Activated gamma-delta T cell treated with anti-CD3 and anti-CD28 coated beads, Interleukin-2, amount 50 U/mL, for 16 hours (primary cell): ENCODE measurements at regions not wholly inside any gene's neighbourhood (a gene's known extent, or its start where the extent isn't known, plus 50 kb on each side); places are given as distances from the start of the nearest gene placed in this dataset.

Experiments used
- DNase-seq: peaks from one replicate; pipeline ENCODE4 v3.0.0-alpha.2; 2020; ENCODE audit warnings: low read depth

DNA sequence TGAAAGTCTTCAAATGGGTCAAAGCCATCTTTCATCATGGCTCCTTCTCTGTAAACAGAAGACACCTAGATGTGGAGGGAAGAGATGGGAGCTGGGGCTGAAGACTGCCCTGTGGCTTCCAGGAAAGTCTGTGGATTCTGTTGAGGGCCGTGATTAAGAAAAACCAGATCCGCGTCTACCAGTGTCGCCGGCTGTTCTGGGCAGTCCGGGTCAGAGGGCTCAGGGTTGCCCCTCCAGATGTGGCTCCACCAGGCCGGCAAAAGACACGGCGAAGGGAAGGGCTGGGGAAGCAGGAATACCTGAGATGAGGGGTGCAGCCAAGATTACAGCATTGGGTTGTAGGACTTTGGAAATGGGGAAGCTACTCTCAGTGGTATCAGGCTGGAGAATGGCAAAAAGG lies 162.6 kb downstream of the RHOU start:
- no peak for DNase-seq

DNA sequence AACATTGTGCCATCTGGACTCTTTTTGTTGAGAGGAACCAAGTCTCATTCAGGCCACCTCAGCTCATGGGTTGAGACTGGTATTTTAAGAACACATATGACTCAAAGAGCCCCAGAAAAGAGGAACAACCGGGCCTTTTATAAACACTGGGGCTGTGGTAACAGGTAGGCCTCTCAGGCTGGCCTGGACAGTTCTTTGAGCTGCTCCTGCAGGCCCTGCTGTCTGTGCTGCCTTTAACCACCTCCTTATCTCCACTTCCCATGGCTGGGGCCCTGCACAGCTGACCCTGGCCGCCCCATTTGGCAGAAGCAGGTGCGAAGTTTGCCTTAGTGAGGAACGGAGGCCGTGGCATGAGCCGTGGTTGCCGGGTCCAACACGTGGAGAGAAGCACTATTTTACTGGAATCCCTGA lies 163.3 kb downstream of the RHOU start:
- DNase-seq, result no peak

DNA sequence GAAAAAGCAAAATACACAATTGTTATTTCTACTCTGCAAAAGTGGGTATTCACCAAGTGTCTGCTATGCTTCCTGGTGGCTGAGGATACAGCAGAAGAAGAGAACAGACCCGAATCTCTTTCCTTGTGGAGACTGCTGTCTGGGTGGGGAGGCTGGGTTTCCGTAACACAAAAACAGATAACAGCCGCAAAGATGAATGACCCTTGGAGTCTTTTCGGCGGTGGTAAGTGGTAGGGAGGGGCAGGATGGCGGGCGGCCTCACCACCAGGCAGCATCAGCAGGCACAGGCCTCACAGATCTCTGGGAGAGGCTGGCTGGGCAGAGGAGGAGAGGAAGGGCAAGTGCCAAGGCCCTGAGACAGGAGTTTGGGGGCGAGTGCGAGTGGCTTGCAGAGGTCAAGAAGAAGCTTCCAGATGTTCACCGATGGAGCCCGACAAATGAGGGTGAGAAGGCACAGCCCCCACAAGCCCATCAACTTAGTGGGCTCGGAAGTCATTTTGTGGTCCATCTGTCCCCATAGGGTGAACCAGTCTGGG lies 164.2 kb downstream of the RHOU start:
- no peak for DNase-seq

DNA sequence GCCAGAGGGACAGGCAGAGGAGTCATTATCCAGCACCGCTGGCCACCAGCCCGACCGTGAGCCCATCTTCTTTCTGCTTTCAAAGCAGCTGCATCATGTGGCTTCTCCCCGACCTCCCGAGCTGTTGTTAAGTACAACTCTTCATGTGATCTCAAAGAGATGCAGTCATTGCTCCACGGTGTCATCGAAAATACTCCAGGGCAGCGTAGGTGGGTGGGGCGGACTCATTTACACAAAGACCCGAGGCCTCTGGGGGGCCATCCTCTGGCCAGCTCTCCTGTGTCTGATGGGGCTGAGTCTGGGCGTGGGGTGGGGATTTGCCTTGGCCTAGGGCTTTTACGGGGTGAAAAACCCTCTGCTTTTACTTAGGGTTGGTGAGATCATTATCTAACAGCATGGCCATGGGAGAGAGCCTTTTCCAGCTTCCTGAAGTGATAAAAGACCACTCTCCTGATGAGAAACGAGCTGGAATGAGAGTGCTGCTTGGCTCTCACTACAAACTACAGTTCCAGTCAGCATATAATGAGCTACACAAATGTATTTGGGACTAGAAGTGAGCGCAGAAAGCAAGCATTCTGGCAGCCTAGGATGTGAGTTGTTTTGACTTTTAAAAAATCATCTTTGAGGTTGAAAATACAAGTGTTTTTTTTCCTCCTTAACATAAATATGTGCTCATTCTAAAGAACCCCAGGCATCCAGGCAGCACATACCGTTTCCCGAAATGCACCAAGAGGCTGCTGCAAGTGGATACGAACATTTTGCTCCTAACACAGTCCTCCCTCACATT lies 165.0 kb downstream of the RHOU start:
- DNase-seq, result no peak

DNA sequence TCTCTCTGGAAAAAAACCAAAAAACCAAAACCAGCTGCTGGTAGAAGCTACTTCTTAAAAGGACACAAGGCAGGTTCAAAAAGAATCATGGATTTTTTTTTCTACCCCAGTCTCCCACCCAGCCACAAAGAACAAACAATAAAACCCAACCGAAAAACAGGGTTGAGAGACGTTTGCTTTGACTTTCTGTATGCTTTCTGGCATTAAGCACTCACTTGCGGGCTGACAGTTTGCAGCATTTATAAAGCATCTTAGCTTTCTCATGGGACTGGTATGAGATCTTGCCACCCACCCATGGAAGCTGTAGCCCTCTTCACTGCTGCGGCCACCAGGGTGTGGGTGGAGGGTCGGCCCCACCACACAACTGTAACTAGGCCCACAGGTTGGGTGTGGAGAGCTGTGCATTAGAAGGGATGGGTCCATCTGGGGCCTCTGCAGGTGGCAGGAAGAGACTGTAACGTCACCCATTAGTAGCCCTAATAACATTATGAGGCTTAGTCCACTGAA lies 165.7 kb downstream of the RHOU start:
- no peak for DNase-seq

DNA sequence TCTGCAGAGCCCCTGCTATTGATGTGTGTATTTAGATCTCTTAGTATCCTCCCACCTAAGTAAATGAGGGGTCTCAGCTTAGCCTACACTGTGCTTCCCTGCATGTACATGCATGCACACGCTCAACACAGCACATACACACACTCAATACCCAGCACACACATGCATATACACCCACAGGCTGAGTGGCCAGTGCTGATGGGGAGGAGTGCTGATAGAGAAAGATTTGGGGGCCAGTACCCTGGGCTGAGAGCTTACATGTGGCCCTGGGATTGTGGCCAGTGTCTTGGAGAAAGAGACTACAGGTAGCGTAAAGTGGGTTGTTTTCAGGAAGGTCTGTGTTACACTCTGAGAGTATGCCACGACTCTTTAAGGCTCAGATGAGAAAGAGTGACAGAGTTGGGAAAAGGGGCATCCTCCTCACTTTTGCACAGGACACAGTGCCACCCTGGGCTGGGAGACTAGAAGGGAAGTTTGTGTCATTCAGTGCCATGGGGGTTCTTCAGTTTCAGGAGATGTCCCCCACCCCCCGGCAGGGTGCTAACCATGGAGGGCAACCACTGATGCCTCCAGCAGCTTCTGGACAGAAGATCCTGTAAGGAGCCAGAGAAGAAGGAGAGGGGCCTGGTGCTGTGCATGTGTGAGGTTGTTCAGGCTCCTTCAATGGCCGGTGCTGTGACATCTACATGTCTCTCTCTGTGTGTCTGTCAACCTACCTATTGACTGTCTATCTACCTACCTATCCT lies 166.8 kb downstream of the RHOU start:
- DNase-seq, result no peak

DNA sequence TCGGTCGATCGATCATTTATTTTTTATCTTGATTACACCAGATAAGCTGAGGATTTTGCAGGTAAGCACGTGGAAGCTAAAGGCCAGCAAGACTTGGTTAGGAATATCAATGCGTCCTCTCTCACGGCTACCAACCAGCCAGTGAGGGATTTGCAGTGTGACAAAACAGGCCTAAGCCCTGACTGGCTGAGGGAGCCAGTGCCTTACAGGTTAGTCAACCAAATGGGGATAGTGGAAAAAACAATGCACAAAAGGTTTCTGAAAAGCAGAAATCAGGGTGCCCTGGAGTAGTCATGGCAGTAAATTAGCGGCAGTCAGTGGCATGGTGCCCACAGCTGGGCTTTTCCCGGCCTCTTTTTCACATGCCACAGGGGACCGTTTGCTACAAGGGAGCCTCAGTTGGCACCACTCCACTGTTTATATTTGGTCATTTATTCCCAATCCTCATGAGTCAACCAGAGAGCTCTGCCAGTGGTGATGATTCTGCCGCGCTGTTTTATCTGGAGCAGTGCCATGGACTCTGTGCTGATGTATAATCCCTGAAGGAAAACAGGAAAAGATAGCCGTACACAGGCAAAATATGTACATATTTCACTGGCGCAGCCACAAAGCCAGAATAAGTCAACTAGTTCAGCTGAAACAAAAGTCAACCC lies 167.6 kb downstream of the RHOU start:
- DNase-seq, result no peak

DNA sequence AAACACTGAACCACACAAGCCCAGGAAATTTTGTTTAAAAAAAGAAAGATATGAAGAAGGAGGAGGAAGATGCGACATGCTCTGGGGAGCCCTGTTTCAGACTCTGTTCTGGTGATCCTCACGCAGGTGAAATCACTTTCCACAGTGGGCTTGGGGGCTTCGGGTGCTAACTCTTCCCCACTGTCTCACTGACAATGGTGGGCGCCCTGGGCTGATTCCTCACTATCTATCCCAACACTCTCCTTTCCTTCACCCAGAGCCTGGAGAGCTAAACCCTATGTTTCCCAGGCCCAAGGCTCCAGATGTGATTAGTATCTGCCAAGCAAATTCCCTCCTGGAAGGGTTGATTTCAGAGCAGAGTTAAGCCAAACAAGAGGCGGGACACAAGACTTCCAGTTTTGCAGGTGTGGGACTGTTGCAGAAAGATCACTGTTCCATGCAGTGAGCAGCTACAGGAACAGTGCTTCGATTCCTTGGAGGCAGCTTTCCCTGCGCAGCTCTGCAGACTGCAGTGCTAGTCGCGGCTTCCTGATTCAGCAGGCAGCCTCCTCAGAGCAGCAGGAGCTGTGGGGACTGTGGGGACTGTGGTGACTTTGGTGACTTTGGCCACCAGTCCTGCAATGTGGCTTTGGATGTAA lies 168.3 kb downstream of the RHOU start:
- no peak for DNase-seq

DNA sequence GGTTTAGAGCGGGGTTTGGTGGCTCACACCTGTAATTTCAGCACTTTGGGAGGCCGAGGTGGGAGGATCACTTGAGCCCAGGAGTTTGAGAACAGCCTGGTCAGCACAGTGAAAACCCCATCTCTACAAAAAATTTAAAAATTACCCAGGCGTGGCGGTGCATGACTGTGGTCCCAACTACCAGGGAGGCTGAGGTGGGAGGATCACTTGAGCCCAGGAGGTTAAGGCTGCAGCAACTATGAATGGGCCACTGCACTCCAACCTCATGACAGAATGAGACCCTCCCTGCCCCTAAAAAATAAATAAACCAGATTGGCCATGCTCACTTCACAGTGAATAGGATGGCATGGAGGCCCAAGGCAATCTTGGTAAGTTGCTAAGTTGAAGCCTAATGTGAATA lies 168.9 kb downstream of the RHOU start:
- no peak for DNase-seq

DNA sequence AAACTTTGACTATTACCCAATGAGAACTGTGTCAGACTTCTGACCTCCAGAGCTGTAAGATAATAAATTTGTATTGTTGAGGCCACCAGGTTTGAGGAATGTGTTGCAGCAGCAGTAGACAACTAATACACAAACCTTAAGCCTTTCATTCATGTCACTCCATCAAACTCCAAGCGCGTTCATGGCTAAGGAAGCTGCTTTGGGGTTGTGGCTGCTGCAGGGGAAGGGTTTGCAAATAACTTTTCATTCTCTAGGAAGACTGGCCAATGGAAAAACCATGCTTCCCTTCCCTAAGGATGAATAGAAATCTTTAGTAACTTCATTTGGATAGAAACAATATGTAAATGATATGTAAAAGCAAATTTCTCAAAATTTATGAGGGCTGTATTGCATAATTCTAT lies 170.4 kb downstream of the RHOU start:
- no peak for DNase-seq

DNA sequence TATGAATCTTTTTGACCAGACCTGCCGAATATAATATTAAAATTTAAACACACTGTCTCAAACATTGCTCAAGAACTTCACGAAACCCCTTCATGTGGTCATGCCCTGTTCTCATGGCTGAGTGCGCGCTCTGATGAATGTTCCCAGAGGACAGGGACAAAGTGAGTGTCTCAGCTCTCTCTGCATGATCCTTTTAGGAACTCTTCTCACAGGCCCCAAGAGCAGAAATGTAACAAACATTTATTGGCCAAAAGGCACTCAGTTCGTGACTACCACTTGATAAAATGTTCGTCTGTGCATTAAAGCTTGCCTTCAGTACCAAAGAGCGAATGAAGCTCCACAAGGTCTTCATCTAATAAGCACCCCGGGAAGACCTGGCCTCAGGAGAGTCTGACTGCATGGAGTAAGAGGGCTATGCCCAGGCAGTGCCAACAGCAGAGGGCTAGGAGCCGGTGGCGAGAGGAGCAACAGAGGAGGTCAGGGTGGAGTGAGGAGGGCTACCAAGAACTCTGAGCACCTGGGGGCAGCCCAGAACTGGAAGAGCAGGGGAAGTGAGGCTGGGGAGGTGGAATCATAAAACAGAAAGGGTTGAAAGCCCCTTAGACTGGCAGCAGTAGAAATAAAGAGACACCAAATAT lies 171.1 kb downstream of the RHOU start:
- no peak for DNase-seq

DNA sequence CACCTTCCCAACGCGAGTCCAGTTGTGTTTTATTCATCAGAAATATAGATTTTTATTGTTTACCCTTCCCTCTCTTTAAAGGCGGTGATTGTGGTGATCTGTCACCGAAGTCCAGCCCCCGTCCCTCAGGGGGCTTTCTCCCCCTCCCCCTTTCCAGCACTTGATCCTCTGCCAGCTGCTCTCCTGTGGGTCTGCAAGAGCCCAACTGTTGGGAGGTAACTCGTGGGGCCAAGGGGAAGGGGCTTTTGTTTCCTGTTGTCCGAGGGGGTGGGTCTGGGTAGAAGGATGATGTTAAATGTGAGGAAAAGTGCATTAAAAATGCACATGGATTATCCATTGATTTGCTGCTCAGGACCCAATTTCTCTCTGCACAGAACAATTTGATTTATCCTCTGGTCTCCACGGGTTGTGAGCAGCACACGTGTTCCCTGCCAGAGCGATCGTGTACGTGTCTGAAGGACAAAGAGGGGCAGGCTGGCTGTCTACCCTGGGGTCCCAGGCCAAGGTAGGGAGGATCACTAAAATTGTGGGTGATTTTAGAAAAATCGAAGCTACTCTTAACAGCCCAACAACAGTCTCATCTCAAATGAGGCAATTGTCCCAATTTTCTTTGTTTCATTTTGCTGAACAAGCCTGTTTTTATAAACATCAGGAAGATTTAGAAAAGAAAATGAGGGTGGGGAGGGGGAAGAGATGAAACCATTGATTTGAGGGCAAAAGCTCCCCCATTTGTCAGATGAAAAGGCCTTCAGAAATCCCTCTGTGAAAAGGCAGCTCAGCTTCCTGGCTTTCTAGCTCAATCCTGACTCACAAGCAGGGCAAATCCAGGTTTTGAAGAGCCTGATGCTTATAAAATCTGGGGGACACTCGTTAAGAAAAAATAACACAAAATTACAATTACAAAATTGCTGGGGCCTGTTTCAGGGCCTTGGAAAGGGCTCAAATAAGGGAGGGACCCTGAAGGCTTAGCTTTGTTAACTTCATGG lies 176.2 kb downstream of the RHOU start:
- no peak for DNase-seq

DNA sequence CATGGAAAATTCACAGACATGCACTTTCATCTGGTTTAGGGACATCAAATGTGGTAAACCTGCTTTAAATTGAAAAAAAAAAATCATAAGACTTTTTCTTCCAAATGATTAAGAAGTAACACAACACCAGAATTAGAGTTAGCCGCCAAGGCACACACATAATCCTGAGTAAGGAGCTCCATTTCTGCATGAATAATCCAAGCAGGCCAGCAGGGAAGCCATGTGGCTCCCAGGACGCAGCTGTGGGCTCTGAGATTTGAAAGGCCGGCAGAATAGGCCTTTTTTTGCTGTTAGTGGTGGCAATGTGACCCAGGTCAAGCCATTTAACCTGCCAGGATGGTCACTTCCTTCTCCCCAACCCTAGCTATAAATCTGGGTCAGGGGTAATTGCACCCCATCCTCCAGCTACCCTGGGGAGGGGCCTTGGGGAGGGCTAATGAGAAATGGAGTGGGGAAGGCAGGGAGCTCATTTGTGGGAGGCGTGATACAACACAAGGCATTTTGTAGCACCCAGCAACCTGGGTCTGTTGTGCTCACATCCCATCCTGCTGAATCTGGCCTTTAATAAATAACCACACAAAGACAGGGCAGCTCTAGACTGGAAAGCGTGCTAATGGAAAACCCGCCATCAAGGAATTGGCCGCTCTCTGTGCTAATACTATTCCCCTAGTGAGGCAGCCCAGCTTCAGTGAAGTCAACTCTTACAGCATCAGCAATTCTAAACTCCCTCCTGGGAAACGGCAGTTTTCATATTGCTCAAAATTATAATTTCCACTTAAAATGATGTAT lies 178.5 kb downstream of the RHOU start:
- DNase-seq, result no peak

DNA sequence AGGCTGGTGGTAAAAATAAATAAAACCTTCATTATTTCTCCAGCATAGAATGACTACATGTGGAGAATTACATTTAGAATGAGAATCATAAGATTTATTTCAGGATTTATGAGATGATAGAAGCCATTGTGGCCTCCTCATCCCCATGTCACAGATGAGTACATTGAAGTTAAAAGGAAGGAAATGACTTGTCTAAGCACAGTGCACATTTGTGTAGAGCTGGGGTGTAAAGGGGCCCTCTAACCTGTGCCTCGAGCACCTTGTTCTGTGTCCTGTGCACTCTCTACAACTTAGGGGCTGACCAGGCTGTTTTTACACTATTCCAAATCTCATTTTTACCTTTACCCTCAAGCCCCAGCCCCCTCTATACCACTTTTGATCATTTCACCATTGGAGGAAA lies 179.4 kb downstream of the RHOU start:
- no peak for DNase-seq

DNA sequence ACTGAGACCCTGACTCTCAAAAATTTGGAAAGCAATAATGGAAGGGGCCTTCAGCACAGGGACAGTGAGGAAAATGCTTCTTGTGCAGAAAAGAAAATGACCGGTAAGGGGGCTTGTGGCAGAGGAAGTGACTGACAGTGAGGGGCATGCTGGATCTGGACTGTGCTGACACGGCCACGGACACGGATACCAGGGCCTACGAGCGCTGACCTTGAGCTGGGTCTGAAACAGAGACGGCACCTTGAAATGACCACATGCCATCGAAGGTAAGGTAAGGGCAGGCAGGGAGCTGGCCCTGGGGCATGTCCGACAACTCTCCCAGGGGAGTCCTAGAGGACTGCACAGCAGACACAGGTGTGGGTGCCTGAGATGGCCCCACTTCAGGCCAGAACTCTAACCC lies 182.1 kb downstream of the RHOU start:
- no peak for DNase-seq

DNA sequence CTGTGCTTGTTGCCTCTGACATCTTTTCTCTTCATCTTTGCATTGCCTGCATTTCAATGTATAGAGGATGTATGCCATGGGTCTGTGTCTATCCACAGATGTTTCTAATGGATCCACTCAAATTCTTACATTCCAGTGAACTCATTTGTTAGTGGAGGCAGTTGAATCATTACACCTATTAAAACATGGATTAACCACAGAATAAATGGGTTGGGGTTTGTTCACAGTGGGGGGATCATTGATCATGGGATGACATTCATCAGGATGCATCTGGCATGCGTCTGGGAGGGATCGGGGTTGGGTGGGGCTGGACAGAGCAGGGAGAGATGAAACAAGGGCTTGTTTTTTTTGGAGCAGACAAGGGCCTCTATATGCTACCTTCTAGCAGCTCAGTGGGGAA lies 182.5 kb downstream of the RHOU start:
- no peak for DNase-seq

DNA sequence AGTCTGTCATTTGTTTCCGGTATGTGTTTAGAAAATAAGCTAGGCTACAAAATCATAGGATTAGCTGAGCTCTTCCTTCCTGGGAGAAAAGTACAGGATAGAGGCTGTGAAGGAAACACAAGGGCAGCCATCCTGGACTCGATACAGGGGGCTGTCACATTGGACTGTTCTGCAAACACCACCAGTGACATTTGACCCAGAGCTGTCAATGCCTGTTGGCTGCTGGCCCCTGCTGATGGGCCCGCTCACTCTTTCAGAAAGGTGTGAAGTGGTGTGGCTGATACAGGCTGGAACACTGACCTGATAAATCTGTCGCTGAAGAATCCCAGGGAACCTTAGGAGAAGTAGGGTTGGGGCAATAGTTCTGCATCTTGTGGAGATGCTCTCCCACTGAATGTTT lies 183.1 kb downstream of the RHOU start:
- no peak for DNase-seq

DNA sequence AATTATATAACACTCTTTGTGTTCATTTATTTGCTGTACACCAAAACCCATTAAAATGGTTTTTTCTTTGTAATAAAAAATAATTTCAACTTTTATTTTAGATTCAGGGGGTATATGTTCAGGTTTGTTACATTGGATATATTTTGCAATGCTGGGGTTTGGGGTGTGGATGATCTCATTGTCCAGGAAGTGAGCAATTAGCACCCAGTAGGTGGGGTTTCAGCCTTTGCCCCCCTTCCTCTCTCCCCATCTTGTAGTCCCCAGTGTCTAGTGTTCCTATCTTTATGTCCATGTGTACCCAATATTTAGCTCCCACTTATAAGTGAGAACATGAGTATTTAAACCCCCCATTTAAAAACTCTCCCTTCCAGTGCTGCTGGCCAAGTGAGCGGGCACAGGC lies 184.6 kb downstream of the RHOU start:
- DNase-seq, result no peak

DNA sequence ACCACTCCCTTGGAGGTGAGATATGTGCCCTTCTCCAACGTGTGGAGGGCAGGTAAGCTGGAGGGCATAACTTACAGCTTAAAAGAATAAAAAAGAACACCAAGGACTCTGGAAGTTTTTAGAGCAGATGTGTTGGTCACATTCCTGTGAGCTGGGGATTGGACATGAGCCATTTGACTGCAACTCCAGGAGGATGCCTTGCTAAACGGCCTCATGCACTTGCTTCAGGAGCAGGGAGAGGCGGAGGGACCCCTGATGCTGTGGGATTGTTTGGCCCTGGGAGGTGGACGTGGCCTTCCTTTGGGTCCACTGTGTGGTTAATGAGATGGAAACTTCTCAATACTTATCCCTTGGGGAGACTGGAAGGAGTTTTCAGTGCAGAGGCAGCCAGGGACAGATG lies 185.6 kb downstream of the RHOU start:
- DNase-seq, result no peak

DNA sequence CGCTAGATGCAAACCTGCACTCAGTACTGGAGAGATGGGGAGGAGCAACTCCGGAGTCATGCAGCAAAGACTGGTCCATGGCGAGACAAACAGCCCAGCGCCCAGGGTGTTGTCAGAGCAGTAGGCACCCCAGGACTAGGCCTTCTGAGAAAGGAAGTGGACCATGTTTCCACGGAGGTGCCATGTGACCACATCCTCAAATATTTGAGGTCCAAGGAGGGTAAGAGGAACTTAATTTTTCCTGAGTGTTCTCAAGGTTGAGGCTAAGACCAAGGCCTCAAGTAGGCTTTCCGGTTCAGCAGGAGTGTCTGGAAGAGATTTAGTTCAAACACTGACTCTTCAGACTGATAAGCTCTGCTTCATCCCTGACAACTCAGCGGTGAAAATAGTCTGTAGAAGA lies 186.2 kb downstream of the RHOU start:
- no peak for DNase-seq
